Right lobe of liver (tissue), 6 donors: ENCODE measurements at regions not wholly inside any gene's neighbourhood (a gene's known extent, or its start where the extent isn't known, plus 50 kb on each side); places are given as distances from the start of the nearest gene placed in this dataset.
"Not testable (repeated sequence)": the region's sequence is repeated elsewhere in the genome, so short reads cannot be mapped to it uniquely, and the experiment has no call there.

Experiments
- ATAC-seq, 4 donors: fragments of 200-7000 bp; cut with Tn5 transposase; one replicate each; pipeline ENCODE4 v1.9.1; 2020; ENCODE audit warnings: mild to moderate bottlenecking in 4 of 4, moderate library complexity in 4 of 4
- DNase-seq, 3 donors: peaks; one replicate each; pipeline ENCODE4 v3.0.0-alpha.2; 2020
- H3K27ac ChIP-seq, 3 donors: fragments of 200-600 bp; one replicate each; pipeline ENCODE4 v1.8.0; 2022
- H3K27me3 ChIP-seq, 2 donors: fragments of 200-600 bp; one replicate each; pipeline ENCODE4 v1.8.0; 2022
- H3K36me3 ChIP-seq, 4 donors: fragments of 200-600 bp; sonication (generic) in 1 of 4; one replicate each; pipeline versions ENCODE4 v1.5.1 to v1.8.0; 2017 to 2022; ENCODE audit warnings: control low read depth in 1 of 4
- H3K4me1 ChIP-seq, 4 donors: fragments of 200-600 bp; sonication (generic) in 1 of 4; one replicate each; pipeline versions ENCODE4 v1.5.1 to v1.8.0; 2017 to 2022; ENCODE audit warnings: control low read depth in 1 of 4
- H3K4me3 ChIP-seq, 3 donors: fragments of 200-600 bp; one replicate each; pipeline ENCODE4 v1.8.0; 2022
- H3K9me3 ChIP-seq, 4 donors: fragments of 200-600 bp; sonication (generic) in 1 of 4; one replicate each; pipeline versions ENCODE4 v1.5.1 to v1.8.0; 2017 to 2022; ENCODE audit warnings: control low read depth in 1 of 4
- CTCF ChIP-seq, 4 donors: fragments of 200-600 bp in 3 of 4; fragments of 450-650 bp in 1 of 4; IDR thresholded peaks; one replicate each; pipeline versions ENCODE4 v1.5.1 to v1.8.0; 2016 to 2022; ENCODE audit warnings: antibody characterized with exemption in 4 of 4, mild to moderate bottlenecking in 2 of 4
- POLR2A ChIP-seq: fragments of 450-650 bp; IDR thresholded peaks from one replicate; pipeline ENCODE4 v1.6.1; 2017; ENCODE audit warnings: antibody characterized with exemption, mild to moderate bottlenecking
- WGBS: methylation state at CpG from one replicate; pipeline ENCODE4 v1.1.6; 2018; ENCODE audit warnings: low coverage, low lambda C conversion rate; ENCODE audit not compliant: insufficient coverage; ENCODE audit errors: missing lambda C conversion rate; 5-methylcytosine and 5-hydroxymethylcytosine counted together
- intact Hi-C, 2 donors: fragments of 100-400 bp; cut with DNase I; formaldehyde crosslinking; loops; one replicate each; pipeline versions ENCODE4 v1.11.2 to v1.14.1; 2022
- donor health status: DM: no; HTN: yes; CAD: no.
- donor health status: DM: no; HTN: no; CAD: no.
- donor health status: DM: no; HTN: no; CAD: no.
- donor health status: DM: no; HTN: yes; CAD: no.
- donor health status: DM: no; HTN: yes; CAD: no.

GRCh38 chr15:87561641-87562040 is 694.9 kb downstream of the NTRK3 start:
- Histone ChIP-seq H3K36me3 (no peaks in the 10 kb centered on the region), H3K27me3 (no peaks in the 10 kb centered on the region), H3K4me3 (no peak overlapping the region), H3K4me1 (no peaks in the 10 kb centered on the region), H3K9me3 (no peaks in the 10 kb centered on the region), H3K27ac (no peak overlapping the region)
- intact Hi-C loops = no loop called here
- DNase-seq (no peak), ATAC-seq (no peak)
- TF ChIP-seq CTCF (IDR thresholded peaks at IDR 0.05) (no peak), POLR2A (no peak)
- WGBS = 80% methylated on average over 2 of the region's 2 CpGs

- H3K9me3 ChIP-seq = no peaks in the 10 kb centered on the region
- no peaks in the 10 kb centered on the region for H3K4me1 ChIP-seq
- TF ChIP-seq POLR2A (no peak), CTCF (IDR thresholded peaks at IDR 0.05) (no peak)
- H3K27me3 ChIP-seq = no peaks in the 10 kb centered on the region
- H3K36me3 ChIP-seq = no peaks in the 10 kb centered on the region
- H3K4me3 ChIP-seq = no peak overlapping the region
- ATAC-seq = no peak
- no peak overlapping the region for H3K27ac ChIP-seq
- DNase-seq = no peak
- 10% methylated on average over 1 of the region's 1 CpG for WGBS
- intact Hi-C loops = no loop called here
Measured at GRCh38 chr15:87557881-87558280, 698.7 kb downstream of the NTRK3 start.

- H3K4me3 ChIP-seq = no peak overlapping the region
- H3K9me3 ChIP-seq = no peaks in the 10 kb centered on the region
- intact Hi-C loops = no loop called here
- no peaks in the 10 kb centered on the region for H3K36me3 ChIP-seq
- H3K4me1 ChIP-seq = no peaks in the 10 kb centered on the region
- TF ChIP-seq CTCF (IDR thresholded peaks at IDR 0.05) (no peak), POLR2A (no peak)
- no peak overlapping the region for H3K27ac ChIP-seq
- no peak for ATAC-seq
- H3K27me3 ChIP-seq = no peaks in the 10 kb centered on the region
- DNase-seq = no peak
Measured at GRCh38 chr15:87556886-87557285, 699.7 kb downstream of the NTRK3 start.

GRCh38 chr15:87549860-87550259 is 706.7 kb downstream of the NTRK3 start:
- no peak for DNase-seq
- TF ChIP-seq CTCF (IDR thresholded peaks at IDR 0.05) (no peak), POLR2A (no peak)
- 55% methylated on average over 6 of the region's 6 CpGs for WGBS
- no peaks in the 10 kb centered on the region for H3K36me3 ChIP-seq
- no peaks in the 10 kb centered on the region for H3K27me3 ChIP-seq
- no peaks in the 10 kb centered on the region for H3K4me1 ChIP-seq
- H3K27ac ChIP-seq = no peak overlapping the region
- no peaks in the 10 kb centered on the region for H3K9me3 ChIP-seq
- ATAC-seq = no peak
- intact Hi-C loops = no loop called here
- H3K4me3 ChIP-seq = no peak overlapping the region

- H3K27me3 ChIP-seq = no peaks in the 10 kb centered on the region
- H3K36me3 ChIP-seq = no peaks in the 10 kb centered on the region
- DNase-seq (no peak), ATAC-seq (no peak)
- H3K4me1 ChIP-seq = no peaks in the 10 kb centered on the region
- no peaks in the 10 kb centered on the region for H3K9me3 ChIP-seq
- intact Hi-C loops = no loop called here
- no peak overlapping the region for H3K4me3 ChIP-seq
- TF ChIP-seq CTCF (IDR thresholded peaks at IDR 0.05) = no peak
- no peak for TF ChIP-seq POLR2A
- no peak overlapping the region for H3K27ac ChIP-seq
Measured at GRCh38 chr15:87549296-87549695, 707.2 kb downstream of the NTRK3 start.

GRCh38 chr15:87548590-87548989 is 707.9 kb downstream of the NTRK3 start:
- H3K9me3 ChIP-seq, ATAC-seq, H3K4me1 ChIP-seq, H3K27ac ChIP-seq, H3K27me3 ChIP-seq, H3K4me3 ChIP-seq, intact Hi-C loops, DNase-seq, H3K36me3 ChIP-seq: not testable (repeated sequence)
- WGBS = 67% methylated on average over 13 of the region's 14 CpGs
